Endothelial cell (in vitro differentiated cells): ENCODE measurements at regions not wholly inside any gene's neighbourhood (a gene's known extent, or its start where the extent isn't known, plus 50 kb on each side); places are given as distances from the start of the nearest gene placed in this dataset.

ENCODE experiments used
- DNase-seq: peaks from one replicate; pipeline ENCODE4 v3.0.0; 2021; ENCODE audit warnings: low spot score
- H3K27ac Mint-ChIP-seq: one replicate; pipeline ENCODE4 v1.8.0; 2021; ENCODE audit warnings: mixed read lengths, inconsistent platforms; ENCODE audit not compliant: unreplicated experiment
- H3K27me3 Mint-ChIP-seq: one replicate; pipeline ENCODE4 v1.8.0; 2021; ENCODE audit warnings: mild to moderate bottlenecking, moderate library complexity, mixed read lengths, inconsistent platforms; ENCODE audit not compliant: unreplicated experiment
- H3K36me3 Mint-ChIP-seq: one replicate; pipeline ENCODE4 v1.8.0; 2021; ENCODE audit warnings: mild to moderate bottlenecking, low read depth, mixed read lengths, inconsistent platforms; ENCODE audit not compliant: unreplicated experiment
- H3K4me1 Mint-ChIP-seq: one replicate; pipeline ENCODE4 v1.8.0; 2021; ENCODE audit warnings: mild to moderate bottlenecking, mixed read lengths, inconsistent platforms; ENCODE audit not compliant: unreplicated experiment
- H3K4me3 Mint-ChIP-seq: one replicate; pipeline ENCODE4 v1.8.0; 2021; ENCODE audit warnings: mild to moderate bottlenecking, mixed read lengths, inconsistent platforms; ENCODE audit not compliant: unreplicated experiment
- H3K9me3 Mint-ChIP-seq: one replicate; pipeline ENCODE4 v1.8.0; 2021; ENCODE audit warnings: mixed read lengths, inconsistent platforms; ENCODE audit not compliant: unreplicated experiment
- TF ChIP-seq, protein P1 (sequence below): fragments of 200-600 bp; sonication (generic); IDR thresholded peaks from one replicate; pipeline ENCODE4 v1.5.0; 2021; ENCODE audit warnings: antibody characterized with exemption; ENCODE audit not compliant: unreplicated experiment

DNA sequence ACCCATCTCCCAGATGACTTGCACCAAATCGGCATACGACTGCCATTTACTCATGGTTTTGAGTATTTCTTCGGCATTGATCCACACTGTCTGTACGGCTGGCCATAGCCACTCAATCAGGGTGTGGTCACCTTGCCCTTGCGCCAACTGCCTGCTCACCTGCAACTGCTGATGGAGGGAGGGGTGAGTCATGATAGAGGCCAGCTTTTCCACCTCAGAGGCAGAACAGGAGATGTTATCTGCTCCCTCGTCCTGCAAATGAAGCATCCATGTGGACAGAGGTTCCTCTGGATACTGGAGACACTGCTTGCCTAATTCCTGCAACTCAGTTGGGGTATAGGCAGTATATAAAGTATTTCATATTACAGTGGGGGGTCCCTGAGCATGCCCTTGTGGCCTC, 85.6 kb upstream of the ATP10B start:
- TF ChIP-seq, protein P1, sequence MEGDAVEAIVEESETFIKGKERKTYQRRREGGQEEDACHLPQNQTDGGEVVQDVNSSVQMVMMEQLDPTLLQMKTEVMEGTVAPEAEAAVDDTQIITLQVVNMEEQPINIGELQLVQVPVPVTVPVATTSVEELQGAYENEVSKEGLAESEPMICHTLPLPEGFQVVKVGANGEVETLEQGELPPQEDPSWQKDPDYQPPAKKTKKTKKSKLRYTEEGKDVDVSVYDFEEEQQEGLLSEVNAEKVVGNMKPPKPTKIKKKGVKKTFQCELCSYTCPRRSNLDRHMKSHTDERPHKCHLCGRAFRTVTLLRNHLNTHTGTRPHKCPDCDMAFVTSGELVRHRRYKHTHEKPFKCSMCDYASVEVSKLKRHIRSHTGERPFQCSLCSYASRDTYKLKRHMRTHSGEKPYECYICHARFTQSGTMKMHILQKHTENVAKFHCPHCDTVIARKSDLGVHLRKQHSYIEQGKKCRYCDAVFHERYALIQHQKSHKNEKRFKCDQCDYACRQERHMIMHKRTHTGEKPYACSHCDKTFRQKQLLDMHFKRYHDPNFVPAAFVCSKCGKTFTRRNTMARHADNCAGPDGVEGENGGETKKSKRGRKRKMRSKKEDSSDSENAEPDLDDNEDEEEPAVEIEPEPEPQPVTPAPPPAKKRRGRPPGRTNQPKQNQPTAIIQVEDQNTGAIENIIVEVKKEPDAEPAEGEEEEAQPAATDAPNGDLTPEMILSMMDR = no peak
- H3K27me3 Mint-ChIP-seq = no peaks in the 10 kb centered on the region
- DNase-seq = no peak
- H3K4me1 Mint-ChIP-seq = no peaks in the 10 kb centered on the region
- no peak overlapping the region for H3K27ac Mint-ChIP-seq
- no peaks in the 10 kb centered on the region for H3K9me3 Mint-ChIP-seq
- no peaks in the 10 kb centered on the region for H3K36me3 Mint-ChIP-seq
- no peak overlapping the region for H3K4me3 Mint-ChIP-seq

DNA sequence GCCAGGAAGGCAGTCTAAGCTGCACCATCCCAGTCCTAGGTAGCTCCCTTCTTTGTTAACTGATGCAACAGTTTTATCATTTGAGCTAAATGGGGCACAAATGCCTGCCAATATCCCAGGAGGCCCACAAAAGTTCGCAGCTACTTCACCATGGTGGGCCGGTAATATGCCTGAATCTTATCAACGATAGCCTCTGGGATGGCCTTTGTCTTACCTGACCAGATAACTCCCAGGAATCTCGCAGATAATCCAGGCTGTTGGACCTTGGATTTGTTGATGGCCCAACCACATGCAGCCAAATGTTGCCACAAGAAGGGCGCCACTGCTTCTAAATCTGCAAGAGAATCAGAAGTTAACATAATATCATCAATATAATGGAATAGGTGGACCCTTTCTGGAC, 83.8 kb upstream of the ATP10B start:
- Mint-ChIP-seq H3K4me3 (no peak overlapping the region), H3K27ac (no peak overlapping the region), H3K4me1 (no peaks in the 10 kb centered on the region), H3K27me3 (no peaks in the 10 kb centered on the region), H3K36me3 (no peaks in the 10 kb centered on the region), H3K9me3 (no peaks in the 10 kb centered on the region)
- no peak for DNase-seq
- TF ChIP-seq, protein P1 = no peak

DNA sequence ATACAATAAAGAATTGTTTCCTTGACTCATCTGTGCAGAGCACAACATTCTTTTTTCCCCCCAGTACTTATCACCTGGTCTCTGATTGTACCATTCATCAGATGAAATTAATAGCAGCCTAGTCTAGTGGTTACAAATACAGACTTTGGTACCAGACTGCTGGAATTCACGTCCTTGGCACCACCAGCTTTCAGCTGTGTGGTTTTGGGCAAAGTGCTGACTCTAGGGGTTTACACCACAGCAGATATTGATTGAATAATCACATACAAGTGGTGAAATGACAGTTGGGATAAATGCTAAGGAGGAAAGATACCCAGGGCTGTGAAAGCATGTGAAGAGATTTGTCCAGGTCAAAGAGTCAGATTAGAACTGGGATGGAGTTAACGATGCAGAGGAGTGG, 79.3 kb upstream of the ATP10B start:
- DNase-seq = no peak
- no peak overlapping the region for H3K4me3 Mint-ChIP-seq
- no peaks in the 10 kb centered on the region for H3K36me3 Mint-ChIP-seq
- H3K27ac Mint-ChIP-seq = no peak overlapping the region
- H3K4me1 Mint-ChIP-seq = no peaks in the 10 kb centered on the region
- H3K9me3 Mint-ChIP-seq = no peaks in the 10 kb centered on the region
- TF ChIP-seq, protein P1 = no peak
- H3K27me3 Mint-ChIP-seq = no peaks in the 10 kb centered on the region

DNA sequence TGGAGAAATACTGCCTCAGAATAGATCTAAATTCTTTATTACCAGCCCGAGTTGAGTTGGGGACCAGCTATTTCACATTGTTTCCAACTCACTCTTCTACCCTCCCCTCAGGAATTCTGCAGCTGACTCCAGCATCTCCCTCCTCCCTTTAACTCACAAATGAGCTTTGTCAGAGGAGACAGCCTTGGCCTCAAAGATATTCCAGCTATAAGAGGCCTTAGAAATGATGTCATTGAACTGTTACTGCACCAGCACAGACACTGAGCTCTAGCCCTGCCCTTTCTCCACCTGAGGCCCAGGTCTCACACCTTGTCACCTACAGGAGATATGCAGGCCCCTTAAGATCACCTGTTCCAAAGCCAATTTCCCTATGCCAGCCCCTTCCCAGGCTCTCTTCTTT, 78.4 kb upstream of the ATP10B start:
- H3K9me3 Mint-ChIP-seq = no peaks in the 10 kb centered on the region
- H3K36me3 Mint-ChIP-seq = no peaks in the 10 kb centered on the region
- no peaks in the 10 kb centered on the region for H3K4me1 Mint-ChIP-seq
- TF ChIP-seq, protein P1 = no peak
- H3K4me3 Mint-ChIP-seq = no peak overlapping the region
- no peak for DNase-seq
- H3K27ac Mint-ChIP-seq = no peak overlapping the region
- H3K27me3 Mint-ChIP-seq = no peaks in the 10 kb centered on the region

DNA sequence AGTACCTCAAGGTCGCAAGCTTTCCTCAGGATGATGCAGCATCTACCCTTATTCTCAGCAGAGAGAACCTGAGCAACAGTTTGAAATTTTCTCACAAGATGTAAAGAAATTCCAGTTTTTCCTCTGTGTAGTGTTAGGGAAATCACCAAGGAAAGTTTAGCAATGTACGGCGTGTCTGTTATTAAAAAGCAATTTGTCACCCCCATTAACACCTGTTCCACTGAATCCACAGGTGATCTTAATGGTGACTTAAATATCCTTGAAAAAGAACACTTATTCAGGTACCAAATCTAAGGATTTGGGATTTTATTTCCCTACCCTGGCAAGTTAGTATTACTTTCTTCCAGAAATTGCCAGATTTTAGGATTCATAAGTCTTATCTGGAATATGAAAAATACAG, 77.9 kb upstream of the ATP10B start:
- no peaks in the 10 kb centered on the region for H3K36me3 Mint-ChIP-seq
- H3K4me3 Mint-ChIP-seq = no peak overlapping the region
- no peaks in the 10 kb centered on the region for H3K4me1 Mint-ChIP-seq
- H3K27ac Mint-ChIP-seq = no peak overlapping the region
- TF ChIP-seq, protein P1 = no peak
- H3K9me3 Mint-ChIP-seq = no peaks in the 10 kb centered on the region
- H3K27me3 Mint-ChIP-seq = no peaks in the 10 kb centered on the region
- no peak for DNase-seq
